ENCODE measurements at regions not wholly inside any gene's neighbourhood (a gene's known extent, or its start where the extent isn't known, plus 50 kb on each side); places are given as distances from the start of the nearest gene placed in this dataset.
A peak's percentile ranks its signal among the peaks of the same experiment; 100 is the strongest.

DNA sequence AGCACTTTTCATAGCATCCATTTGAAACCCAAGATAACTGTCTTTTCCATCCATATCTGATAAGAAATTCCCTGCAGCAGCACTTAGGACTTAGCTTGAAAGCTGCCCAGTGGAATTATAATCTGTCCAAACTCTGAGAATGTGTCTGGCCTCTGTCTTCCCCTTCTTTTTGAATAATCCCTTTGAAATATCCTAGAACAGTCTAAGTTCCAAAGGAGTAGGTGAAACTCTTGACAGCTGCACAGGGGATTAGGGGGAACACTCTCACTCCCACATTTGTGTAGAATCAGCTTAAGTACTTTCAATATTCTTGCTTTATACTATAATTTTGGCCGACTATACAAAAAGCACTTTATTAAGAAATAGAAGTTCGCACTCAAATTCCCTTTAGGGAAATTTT, 157.7 kb downstream of the PAPSS1 start:
- TF ChIP-seq POLR2A (IDR thresholded peaks at IDR 0.05) (no peak), CTCF (IDR thresholded peaks at IDR 0.05) (no peak), POLR2AphosphoS5 (IDR thresholded peaks at IDR 0.05; ENCODE audit: insufficient read depth in 1 of 2, low read depth in 1 of 2) (no peak)
- H3K36me3 ChIP-seq = no peaks in the 10 kb centered on the region
- H3K4me3 ChIP-seq = no peak overlapping the region
- no peaks in the 10 kb centered on the region for H3K9me3 ChIP-seq
- no peaks in the 10 kb centered on the region for H3K4me1 ChIP-seq
- DNase-seq (ENCODE audit: extremely low spot score in 2 of 2) = no peak
- intact Hi-C loops (cut with DNase I) = no loop called here
- H3K27me3 ChIP-seq = no peaks in the 10 kb centered on the region
- H3K27ac ChIP-seq = no peak overlapping the region

- DNase-seq (ENCODE audit: extremely low spot score in 2 of 2) = no peak
- Histone ChIP-seq H3K4me1 (no peaks in the 10 kb centered on the region), H3K27ac (no peak overlapping the region), H3K27me3 (no peaks in the 10 kb centered on the region), H3K4me3 (no peak overlapping the region), H3K36me3 (no peaks in the 10 kb centered on the region), H3K9me3 (no peaks in the 10 kb centered on the region)
- intact Hi-C loops (cut with DNase I) = no loop called here
- TF ChIP-seq POLR2AphosphoS5 (IDR thresholded peaks at IDR 0.05; ENCODE audit: insufficient read depth in 1 of 2, low read depth in 1 of 2) = peak in 1 of 2 donors; percentile 20
- TF ChIP-seq POLR2A (IDR thresholded peaks at IDR 0.05) = no peak
- TF ChIP-seq CTCF (IDR thresholded peaks at IDR 0.05) = no peak
Observed at GRCh38 chr4:107561481-107561880, 158.6 kb downstream of the PAPSS1 start.

DNA sequence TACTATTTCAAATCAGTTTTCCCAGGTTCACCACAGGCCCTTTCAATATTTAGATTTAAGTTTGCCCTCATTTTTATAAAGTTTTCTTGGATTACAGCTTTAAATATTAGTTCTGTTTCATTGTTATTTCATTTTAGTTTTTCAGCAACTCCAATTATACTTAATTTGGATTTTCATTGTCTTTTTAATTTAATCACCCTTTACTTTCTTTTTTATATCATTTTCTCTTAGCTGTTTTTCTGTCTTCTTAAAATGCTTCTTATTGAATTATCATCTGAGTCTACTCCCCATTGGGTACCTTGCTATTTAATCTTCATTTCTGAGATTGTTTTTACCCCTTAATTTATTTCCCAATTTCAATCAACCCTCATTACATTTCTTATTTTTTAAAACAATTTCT, 160.4 kb downstream of the PAPSS1 start:
- Histone ChIP-seq H3K9me3 (no peaks in the 10 kb centered on the region), H3K36me3 (no peaks in the 10 kb centered on the region), H3K27ac (no peak overlapping the region), H3K4me3 (no peak overlapping the region), H3K4me1 (no peaks in the 10 kb centered on the region), H3K27me3 (no peaks in the 10 kb centered on the region)
- intact Hi-C loops (cut with DNase I) = no loop called here
- DNase-seq (ENCODE audit: extremely low spot score in 2 of 2) = no peak
- TF ChIP-seq POLR2AphosphoS5 (IDR thresholded peaks at IDR 0.05; ENCODE audit: insufficient read depth in 1 of 2, low read depth in 1 of 2) (no peak), POLR2A (IDR thresholded peaks at IDR 0.05) (no peak), CTCF (IDR thresholded peaks at IDR 0.05) (no peak)

- no peak overlapping the region for H3K27ac ChIP-seq
- no peaks in the 10 kb centered on the region for H3K4me1 ChIP-seq
- intact Hi-C loops (cut with DNase I) = no loop called here
- no peaks in the 10 kb centered on the region for H3K9me3 ChIP-seq
- H3K27me3 ChIP-seq = no peaks in the 10 kb centered on the region
- no peak for DNase-seq (ENCODE audit: extremely low spot score in 2 of 2)
- H3K36me3 ChIP-seq = no peaks in the 10 kb centered on the region
- no peak overlapping the region for H3K4me3 ChIP-seq
- TF ChIP-seq CTCF (IDR thresholded peaks at IDR 0.05) (no peak), POLR2A (IDR thresholded peaks at IDR 0.05) (no peak), POLR2AphosphoS5 (IDR thresholded peaks at IDR 0.05; ENCODE audit: insufficient read depth in 1 of 2, low read depth in 1 of 2) (no peak)
Observed at GRCh38 chr4:107552306-107552705, 167.7 kb downstream of the PAPSS1 start.

- no peaks in the 10 kb centered on the region for H3K9me3 ChIP-seq
- no peak for DNase-seq (ENCODE audit: extremely low spot score in 2 of 2)
- H3K36me3 ChIP-seq = no peaks in the 10 kb centered on the region
- TF ChIP-seq CTCF (IDR thresholded peaks at IDR 0.05) (no peak), POLR2A (IDR thresholded peaks at IDR 0.05) (no peak), POLR2AphosphoS5 (IDR thresholded peaks at IDR 0.05; ENCODE audit: insufficient read depth in 1 of 2, low read depth in 1 of 2) (no peak)
- intact Hi-C loops (cut with DNase I) = no loop called here
- no peaks in the 10 kb centered on the region for H3K4me1 ChIP-seq
- H3K4me3 ChIP-seq = no peak overlapping the region
- H3K27me3 ChIP-seq = no peaks in the 10 kb centered on the region
- no peak overlapping the region for H3K27ac ChIP-seq
Observed at GRCh38 chr4:107548211-107548905, 171.7 kb downstream of the PAPSS1 start.
